GM12892 (cell line): ENCODE measurements at regions not wholly inside any gene's neighbourhood (a gene's known extent, or its start where the extent isn't known, plus 50 kb on each side); places are given as distances from the start of the nearest gene placed in this dataset.

Source experiments
- POLR2A ChIP-seq: IDR thresholded peaks from 2 replicates; pipeline ENCODE4 v1.6.1; 2011; ENCODE audit warnings: low read depth, low read length, control low read depth
- TAF1 ChIP-seq: IDR thresholded peaks from 2 replicates; pipeline ENCODE4 v1.6.1; 2011; ENCODE audit warnings: low read depth, mild to moderate bottlenecking, control low read depth, low read length, borderline replicate concordance

DNA sequence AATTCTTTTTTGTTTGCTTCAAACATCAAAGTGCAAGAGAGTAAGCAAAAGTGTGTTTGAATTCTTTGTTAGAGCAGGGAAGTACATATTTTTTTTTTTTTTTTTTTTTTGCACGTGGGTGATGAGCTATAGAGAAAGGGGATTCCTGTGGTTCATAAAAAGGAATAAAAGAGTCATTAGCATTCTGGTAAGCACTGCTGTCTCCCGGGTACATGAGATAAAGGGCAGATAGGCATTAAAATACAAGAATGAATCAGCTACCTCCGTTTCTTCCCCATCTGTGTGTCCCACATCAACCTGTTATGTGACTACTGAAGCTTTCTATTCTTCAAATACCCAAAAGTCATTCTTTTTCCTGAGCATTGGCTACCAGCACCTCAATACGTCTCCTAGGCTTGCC, 102.4 kb upstream of the SEMA3D start:
- TF ChIP-seq TAF1 (no peak), POLR2A (no peak)
